Liver (tissue), 8 donors: ENCODE measurements at regions not wholly inside any gene's neighbourhood (a gene's known extent, or its start where the extent isn't known, plus 50 kb on each side); places are given as distances from the start of the nearest gene placed in this dataset.

Source experiments
- DNase-seq: peaks from one replicate; pipeline ENCODE4 v3.0.0-alpha.2; 2017; ENCODE audit warnings: low spot score
- H3K27ac ChIP-seq, 2 donors: one replicate each; pipeline ENCODE4 v1.7.0; 2013; ENCODE audit warnings: inconsistent platforms in 2 of 2, low read length in 2 of 2, control low read depth in 1 of 2, low read depth in 1 of 2, mild to moderate bottlenecking in 1 of 2
- H3K27me3 ChIP-seq, 4 donors: one replicate each; pipeline versions ENCODE4 v1.6.1 to v1.7.0; 2013; ENCODE audit warnings: low read length in 3 of 4, inconsistent platforms in 1 of 4, mild to moderate bottlenecking in 1 of 4, moderate library complexity in 1 of 4; ENCODE audit not compliant: control insufficient read depth in 4 of 4, insufficient read depth in 4 of 4
- H3K36me3 ChIP-seq, 4 donors: one replicate each; pipeline versions ENCODE4 v1.6.1 to v1.7.0; 2013; ENCODE audit warnings: low read length in 3 of 4, mild to moderate bottlenecking in 3 of 4, low read depth in 1 of 4, moderate library complexity in 1 of 4; ENCODE audit not compliant: control insufficient read depth in 4 of 4, insufficient read depth in 3 of 4
- H3K4me1 ChIP-seq, 4 donors: one replicate each; pipeline versions ENCODE4 v1.6.1 to v1.7.0; 2013; ENCODE audit warnings: low read length in 3 of 4, mild to moderate bottlenecking in 3 of 4, moderate library complexity in 1 of 4; ENCODE audit not compliant: control insufficient read depth in 4 of 4, insufficient read depth in 4 of 4
- H3K4me3 ChIP-seq, 3 donors: one replicate each; pipeline versions ENCODE4 v1.6.1 to v1.7.0; 2013; ENCODE audit warnings: low read length in 3 of 3, control low read depth in 1 of 3, low read depth in 1 of 3, mild to moderate bottlenecking in 1 of 3
- H3K9ac ChIP-seq, 2 donors: one replicate each; pipeline ENCODE4 v1.7.0; 2013; ENCODE audit warnings: low read length in 2 of 2, mild to moderate bottlenecking in 2 of 2, moderate library complexity in 2 of 2, control low read depth in 1 of 2, low read depth in 1 of 2
- H3K9me3 ChIP-seq, 4 donors: one replicate each; pipeline versions ENCODE4 v1.6.1 to v1.7.0; 2013; ENCODE audit warnings: low read length in 3 of 4; ENCODE audit not compliant: control insufficient read depth in 4 of 4
- EGR1 ChIP-seq, 2 donors: IDR thresholded peaks; 2 replicates each; pipeline ENCODE4 v1.6.1; 2016 to 2018; ENCODE audit warnings: antibody characterized with exemption in 2 of 2, low read depth in 2 of 2
- FOXA2 ChIP-seq: IDR thresholded peaks from 2 replicates; pipeline ENCODE4 v1.6.1; 2016; ENCODE audit warnings: antibody characterized with exemption
- GABPA ChIP-seq, 2 donors: IDR thresholded peaks in 1 of 2; conservative IDR thresholded peaks in 1 of 2; 2 replicates each; pipeline ENCODE4 v1.6.1; 2016; ENCODE audit warnings: antibody characterized with exemption in 2 of 2, mild to moderate bottlenecking in 1 of 2, moderate library complexity in 1 of 2
- HNF4A ChIP-seq, 2 donors: conservative IDR thresholded peaks; 2 replicates each; pipeline ENCODE4 v1.6.1; 2016; ENCODE audit warnings: antibody characterized with exemption in 2 of 2, mild to moderate bottlenecking in 2 of 2
- JUND ChIP-seq, 2 donors: IDR thresholded peaks; 2 replicates each; pipeline ENCODE4 v1.6.1; 2016; ENCODE audit warnings: antibody characterized with exemption in 2 of 2
- NR2F2 ChIP-seq: IDR thresholded peaks from 2 replicates; pipeline ENCODE4 v1.6.1; 2016; ENCODE audit warnings: antibody characterized with exemption
- RXRA ChIP-seq, 2 donors: IDR thresholded peaks; 2 replicates each; pipeline ENCODE4 v1.6.1; 2017 to 2018; ENCODE audit warnings: antibody characterized with exemption in 2 of 2, mild to moderate bottlenecking in 1 of 2
- SP1 ChIP-seq: IDR thresholded peaks from 2 replicates; pipeline ENCODE4 v1.6.1; 2018; ENCODE audit warnings: antibody characterized with exemption, mild to moderate bottlenecking
- TAF1 ChIP-seq: conservative IDR thresholded peaks from 2 replicates; pipeline ENCODE4 v1.6.1; 2016; ENCODE audit warnings: antibody characterized with exemption, mild to moderate bottlenecking
- YY1 ChIP-seq: IDR thresholded peaks from 2 replicates; pipeline ENCODE4 v1.6.1; 2016; ENCODE audit warnings: antibody characterized with exemption, mild to moderate bottlenecking
- WGBS: extraction: QIAGEN DNeasy Blood & Tissue Kit; methylation state at CpG from one replicate; pipeline ENCODE4 v1.1.7; 2013; 5-methylcytosine and 5-hydroxymethylcytosine counted together
- TF ChIP-seq, protein P1 (sequence below): IDR thresholded peaks from 2 replicates; pipeline ENCODE4 v1.6.1; 2016; ENCODE audit warnings: antibody characterized with exemption
- TF ChIP-seq, protein P2 (sequence below): IDR thresholded peaks from 2 replicates; pipeline ENCODE4 v1.6.1; 2016; ENCODE audit warnings: antibody characterized with exemption, mild to moderate bottlenecking
- TF ChIP-seq, protein P3 (sequence below): fragments of 150-350 bp; IDR thresholded peaks from 2 replicates; pipeline ENCODE4 v1.5.1; 2017; ENCODE audit warnings: improper control_type of control experiment, low read depth, low read length; ENCODE audit not compliant: missing input control
- donor health status: healthy.
- donor health status: healthy.
- donor health status: healthy.
- donor health status: healthy.
- donor health status: healthy.

DNA sequence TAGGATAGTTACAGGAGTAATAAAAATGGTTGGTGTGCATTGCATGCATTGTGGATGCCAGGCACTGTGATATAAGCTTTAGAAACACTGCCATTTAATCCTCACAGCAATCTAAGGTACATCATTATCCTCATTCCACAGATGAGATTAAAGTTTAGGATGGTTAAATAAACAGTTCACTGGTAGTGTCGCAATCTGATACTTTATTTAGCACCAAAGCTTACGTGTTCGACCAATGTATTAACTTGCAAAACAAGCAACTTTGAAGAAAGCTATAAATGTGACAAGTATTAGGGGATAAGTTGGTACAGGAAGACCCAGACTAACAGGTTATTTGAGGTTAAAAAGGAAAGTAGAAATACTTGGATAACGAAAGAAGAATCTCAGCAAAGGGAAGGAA lies 150.5 kb upstream of the ZNF385D start:
- Histone ChIP-seq H3K9ac (no peak overlapping the region), H3K4me3 (no peak overlapping the region), H3K4me1 (peaks cover 0 to 5% (median 3%) of the 10 kb centered on the region in 4 donors), H3K27ac (no peak overlapping the region), H3K27me3 (no peaks in the 10 kb centered on the region), H3K36me3 (no peaks in the 10 kb centered on the region), H3K9me3 (no peaks in the 10 kb centered on the region)
- TF ChIP-seq RXRA (IDR thresholded peaks at IDR 0.05) (peak in 1 of 2 donors; percentile 62), GABPA (IDR thresholded peaks at IDR 0.05 in 1 of 2, conservative IDR thresholded peaks at IDR 0.05 in 1 of 2) (no peak), HNF4A (conservative IDR thresholded peaks at IDR 0.05) (peak; percentile 38 to 81), YY1 (peak; percentile 50), FOXA2 (peak; percentile 60)
- TF ChIP-seq, protein P1, sequence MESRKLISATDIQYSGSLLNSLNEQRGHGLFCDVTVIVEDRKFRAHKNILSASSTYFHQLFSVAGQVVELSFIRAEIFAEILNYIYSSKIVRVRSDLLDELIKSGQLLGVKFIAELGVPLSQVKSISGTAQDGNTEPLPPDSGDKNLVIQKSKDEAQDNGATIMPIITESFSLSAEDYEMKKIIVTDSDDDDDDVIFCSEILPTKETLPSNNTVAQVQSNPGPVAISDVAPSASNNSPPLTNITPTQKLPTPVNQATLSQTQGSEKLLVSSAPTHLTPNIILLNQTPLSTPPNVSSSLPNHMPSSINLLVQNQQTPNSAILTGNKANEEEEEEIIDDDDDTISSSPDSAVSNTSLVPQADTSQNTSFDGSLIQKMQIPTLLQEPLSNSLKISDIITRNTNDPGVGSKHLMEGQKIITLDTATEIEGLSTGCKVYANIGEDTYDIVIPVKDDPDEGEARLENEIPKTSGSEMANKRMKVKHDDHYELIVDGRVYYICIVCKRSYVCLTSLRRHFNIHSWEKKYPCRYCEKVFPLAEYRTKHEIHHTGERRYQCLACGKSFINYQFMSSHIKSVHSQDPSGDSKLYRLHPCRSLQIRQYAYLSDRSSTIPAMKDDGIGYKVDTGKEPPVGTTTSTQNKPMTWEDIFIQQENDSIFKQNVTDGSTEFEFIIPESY = no peak
- WGBS = 49% methylated on average over 4 of the region's 4 CpGs
- DNase-seq = no peak

GRCh38 chr3:21902956-21903355 lies 151.9 kb upstream of the ZNF385D start:
- H3K27me3 ChIP-seq = no peaks in the 10 kb centered on the region
- H3K4me3 ChIP-seq = no peak overlapping the region
- no peak overlapping the region for H3K27ac ChIP-seq
- TF ChIP-seq TAF1 (no peak), SP1 (no peak), YY1 (no peak), NR2F2 (no peak), JUND (IDR thresholded peaks at IDR 0.05) (no peak), EGR1 (IDR thresholded peaks at IDR 0.05; ENCODE audit: low read depth in 2 of 2) (no peak), RXRA (IDR thresholded peaks at IDR 0.05) (no peak), GABPA (IDR thresholded peaks at IDR 0.05 in 1 of 2, conservative IDR thresholded peaks at IDR 0.05 in 1 of 2) (no peak)
- TF ChIP-seq, protein P2, sequence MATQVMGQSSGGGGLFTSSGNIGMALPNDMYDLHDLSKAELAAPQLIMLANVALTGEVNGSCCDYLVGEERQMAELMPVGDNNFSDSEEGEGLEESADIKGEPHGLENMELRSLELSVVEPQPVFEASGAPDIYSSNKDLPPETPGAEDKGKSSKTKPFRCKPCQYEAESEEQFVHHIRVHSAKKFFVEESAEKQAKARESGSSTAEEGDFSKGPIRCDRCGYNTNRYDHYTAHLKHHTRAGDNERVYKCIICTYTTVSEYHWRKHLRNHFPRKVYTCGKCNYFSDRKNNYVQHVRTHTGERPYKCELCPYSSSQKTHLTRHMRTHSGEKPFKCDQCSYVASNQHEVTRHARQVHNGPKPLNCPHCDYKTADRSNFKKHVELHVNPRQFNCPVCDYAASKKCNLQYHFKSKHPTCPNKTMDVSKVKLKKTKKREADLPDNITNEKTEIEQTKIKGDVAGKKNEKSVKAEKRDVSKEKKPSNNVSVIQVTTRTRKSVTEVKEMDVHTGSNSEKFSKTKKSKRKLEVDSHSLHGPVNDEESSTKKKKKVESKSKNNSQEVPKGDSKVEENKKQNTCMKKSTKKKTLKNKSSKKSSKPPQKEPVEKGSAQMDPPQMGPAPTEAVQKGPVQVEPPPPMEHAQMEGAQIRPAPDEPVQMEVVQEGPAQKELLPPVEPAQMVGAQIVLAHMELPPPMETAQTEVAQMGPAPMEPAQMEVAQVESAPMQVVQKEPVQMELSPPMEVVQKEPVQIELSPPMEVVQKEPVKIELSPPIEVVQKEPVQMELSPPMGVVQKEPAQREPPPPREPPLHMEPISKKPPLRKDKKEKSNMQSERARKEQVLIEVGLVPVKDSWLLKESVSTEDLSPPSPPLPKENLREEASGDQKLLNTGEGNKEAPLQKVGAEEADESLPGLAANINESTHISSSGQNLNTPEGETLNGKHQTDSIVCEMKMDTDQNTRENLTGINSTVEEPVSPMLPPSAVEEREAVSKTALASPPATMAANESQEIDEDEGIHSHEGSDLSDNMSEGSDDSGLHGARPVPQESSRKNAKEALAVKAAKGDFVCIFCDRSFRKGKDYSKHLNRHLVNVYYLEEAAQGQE = no peak
- TF ChIP-seq, protein P3, sequence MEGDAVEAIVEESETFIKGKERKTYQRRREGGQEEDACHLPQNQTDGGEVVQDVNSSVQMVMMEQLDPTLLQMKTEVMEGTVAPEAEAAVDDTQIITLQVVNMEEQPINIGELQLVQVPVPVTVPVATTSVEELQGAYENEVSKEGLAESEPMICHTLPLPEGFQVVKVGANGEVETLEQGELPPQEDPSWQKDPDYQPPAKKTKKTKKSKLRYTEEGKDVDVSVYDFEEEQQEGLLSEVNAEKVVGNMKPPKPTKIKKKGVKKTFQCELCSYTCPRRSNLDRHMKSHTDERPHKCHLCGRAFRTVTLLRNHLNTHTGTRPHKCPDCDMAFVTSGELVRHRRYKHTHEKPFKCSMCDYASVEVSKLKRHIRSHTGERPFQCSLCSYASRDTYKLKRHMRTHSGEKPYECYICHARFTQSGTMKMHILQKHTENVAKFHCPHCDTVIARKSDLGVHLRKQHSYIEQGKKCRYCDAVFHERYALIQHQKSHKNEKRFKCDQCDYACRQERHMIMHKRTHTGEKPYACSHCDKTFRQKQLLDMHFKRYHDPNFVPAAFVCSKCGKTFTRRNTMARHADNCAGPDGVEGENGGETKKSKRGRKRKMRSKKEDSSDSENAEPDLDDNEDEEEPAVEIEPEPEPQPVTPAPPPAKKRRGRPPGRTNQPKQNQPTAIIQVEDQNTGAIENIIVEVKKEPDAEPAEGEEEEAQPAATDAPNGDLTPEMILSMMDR = no peak
- H3K9me3 ChIP-seq = no peaks in the 10 kb centered on the region
- WGBS = 93% methylated on average over 4 of the region's 4 CpGs
- peaks cover 0 to 5% (median 3%) of the 10 kb centered on the region in 4 donors for H3K4me1 ChIP-seq
- no peaks in the 10 kb centered on the region for H3K36me3 ChIP-seq
- DNase-seq = no peak
- H3K9ac ChIP-seq = no peak overlapping the region
